Activated CD8-positive, alpha-beta memory T cell treated with anti-CD3 and anti-CD28 coated beads for 4 hours (primary cell): ENCODE measurements at regions not wholly inside any gene's neighbourhood (a gene's known extent, or its start where the extent isn't known, plus 50 kb on each side); places are given as distances from the start of the nearest gene placed in this dataset.
"Not testable (repeated sequence)": the region's sequence is repeated elsewhere in the genome, so short reads cannot be mapped to it uniquely, and the experiment has no call there.

ENCODE experiments used
- DNase-seq, 2 donors: peaks; one replicate each; pipeline ENCODE4 v3.0.0-alpha.2; 2020; ENCODE audit warnings: low read depth in 2 of 2

- DNase-seq, result no peak
Observed at GRCh38 chr6:56904068-56904467, 50.8 kb upstream of the BEND6 start.

- no peak for DNase-seq
Observed at GRCh38 chr6:56902641-56903464, 52.1 kb upstream of the BEND6 start.

GRCh38 chr6:56900784-56901183 lies 54.1 kb upstream of the BEND6 start:
- no peak for DNase-seq

- DNase-seq, result no peak
Observed at GRCh38 chr6:56899753-56900152, 55.2 kb upstream of the BEND6 start.

GRCh38 chr6:56899311-56899710 lies 55.6 kb upstream of the BEND6 start:
- no peak for DNase-seq

GRCh38 chr6:56897789-56898529 lies 56.9 kb upstream of the BEND6 start:
- no peak for DNase-seq

- no peak for DNase-seq
Observed at GRCh38 chr6:56891754-56892153, 63.2 kb upstream of the BEND6 start.

- DNase-seq, result no peak
Observed at GRCh38 chr6:56890683-56891429, 64.1 kb upstream of the BEND6 start.

- DNase-seq, result no peak
Observed at GRCh38 chr6:56890066-56890465, 64.8 kb upstream of the BEND6 start.

- no peak for DNase-seq
Observed at GRCh38 chr6:56889492-56889891, 65.4 kb upstream of the BEND6 start.

- no peak for DNase-seq
Observed at GRCh38 chr6:56888687-56889086, 66.2 kb upstream of the BEND6 start.

GRCh38 chr6:56887086-56887485 lies 67.8 kb upstream of the BEND6 start:
- DNase-seq, result no peak

- no peak for DNase-seq
Observed at GRCh38 chr6:56877922-56878321, 77.0 kb upstream of the BEND6 start.

- no peak for DNase-seq
Observed at GRCh38 chr6:56875961-56876360, 78.9 kb upstream of the BEND6 start.

GRCh38 chr6:56875523-56875922 lies 79.4 kb upstream of the BEND6 start:
- no peak for DNase-seq

- no peak for DNase-seq
Observed at GRCh38 chr6:56874328-56874727, 80.6 kb upstream of the BEND6 start.

- not testable (repeated sequence) for DNase-seq
Observed at GRCh38 chr6:56870053-56870452, 84.9 kb upstream of the BEND6 start.

- no peak for DNase-seq
Observed at GRCh38 chr6:56869346-56869745, 85.6 kb upstream of the BEND6 start.

GRCh38 chr6:56868687-56869086 lies 86.2 kb upstream of the BEND6 start:
- no peak for DNase-seq

GRCh38 chr6:56866917-56867522 lies 87.9 kb upstream of the BEND6 start:
- no peak for DNase-seq

- no peak for DNase-seq
Observed at GRCh38 chr6:56865081-56865875, 89.6 kb upstream of the BEND6 start.
